ENCODE measurements at regions not wholly inside any gene's neighbourhood (a gene's known extent, or its start where the extent isn't known, plus 50 kb on each side); places are given as distances from the start of the nearest gene placed in this dataset.

DNA sequence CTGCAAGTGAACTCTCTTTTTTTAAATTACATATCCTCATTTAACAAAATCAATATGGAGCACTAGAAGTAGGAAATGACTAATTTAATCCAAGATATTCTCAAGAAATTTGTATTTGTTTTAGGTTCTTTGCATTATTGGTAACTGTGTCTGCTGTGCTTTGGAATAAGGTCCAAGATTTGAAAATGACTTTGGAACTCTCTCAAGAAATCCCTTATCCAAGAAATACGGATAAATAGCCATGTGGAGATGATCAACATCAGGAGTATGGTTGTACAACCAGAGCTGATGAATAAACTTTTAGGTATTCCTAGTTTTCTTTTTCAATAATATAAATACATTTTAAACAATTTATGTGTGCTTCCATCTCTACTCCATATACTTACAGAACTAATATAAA lies 279.9 kb upstream of the SEMA3C start:
- no peak overlapping the region for H3K4me3 ChIP-seq (ENCODE audit: low read depth, low read length)
- DNase-seq (ENCODE audit: low read depth, low spot score) = no peak
- TF ChIP-seq, protein P1, sequence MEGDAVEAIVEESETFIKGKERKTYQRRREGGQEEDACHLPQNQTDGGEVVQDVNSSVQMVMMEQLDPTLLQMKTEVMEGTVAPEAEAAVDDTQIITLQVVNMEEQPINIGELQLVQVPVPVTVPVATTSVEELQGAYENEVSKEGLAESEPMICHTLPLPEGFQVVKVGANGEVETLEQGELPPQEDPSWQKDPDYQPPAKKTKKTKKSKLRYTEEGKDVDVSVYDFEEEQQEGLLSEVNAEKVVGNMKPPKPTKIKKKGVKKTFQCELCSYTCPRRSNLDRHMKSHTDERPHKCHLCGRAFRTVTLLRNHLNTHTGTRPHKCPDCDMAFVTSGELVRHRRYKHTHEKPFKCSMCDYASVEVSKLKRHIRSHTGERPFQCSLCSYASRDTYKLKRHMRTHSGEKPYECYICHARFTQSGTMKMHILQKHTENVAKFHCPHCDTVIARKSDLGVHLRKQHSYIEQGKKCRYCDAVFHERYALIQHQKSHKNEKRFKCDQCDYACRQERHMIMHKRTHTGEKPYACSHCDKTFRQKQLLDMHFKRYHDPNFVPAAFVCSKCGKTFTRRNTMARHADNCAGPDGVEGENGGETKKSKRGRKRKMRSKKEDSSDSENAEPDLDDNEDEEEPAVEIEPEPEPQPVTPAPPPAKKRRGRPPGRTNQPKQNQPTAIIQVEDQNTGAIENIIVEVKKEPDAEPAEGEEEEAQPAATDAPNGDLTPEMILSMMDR (IDR thresholded peaks at IDR 0.05; ENCODE audit: low read depth, low read length) = no peak
- in situ Hi-C loops (cut with HindIII; ENCODE audit: low sequenced_read_pairs) = no loop called here

DNA sequence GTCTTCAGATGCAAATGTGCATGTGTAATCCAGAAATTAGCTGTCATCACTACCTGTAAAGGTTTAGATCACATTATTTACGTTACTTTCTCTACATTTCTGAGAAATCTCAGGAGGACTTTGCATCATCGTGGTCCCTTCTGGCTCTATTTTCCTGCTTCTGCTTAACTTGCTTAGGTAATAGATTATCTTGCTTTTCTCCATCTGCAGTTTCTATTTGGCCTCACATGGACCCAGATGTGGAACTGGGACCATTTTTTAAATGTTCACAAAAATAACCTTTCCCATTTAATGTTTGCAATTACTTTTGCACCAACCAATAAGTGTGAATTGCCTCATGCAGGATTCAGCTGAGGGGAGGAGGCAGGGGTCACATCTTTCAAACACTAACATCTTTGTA lies 278.4 kb upstream of the SEMA3C start:
- TF ChIP-seq, protein P1 (IDR thresholded peaks at IDR 0.05; ENCODE audit: low read depth, low read length) = no peak
- H3K4me3 ChIP-seq (ENCODE audit: low read depth, low read length) = no peak overlapping the region
- no peak for DNase-seq (ENCODE audit: low read depth, low spot score)
- in situ Hi-C loops (cut with HindIII; ENCODE audit: low sequenced_read_pairs) = no loop called here

DNA sequence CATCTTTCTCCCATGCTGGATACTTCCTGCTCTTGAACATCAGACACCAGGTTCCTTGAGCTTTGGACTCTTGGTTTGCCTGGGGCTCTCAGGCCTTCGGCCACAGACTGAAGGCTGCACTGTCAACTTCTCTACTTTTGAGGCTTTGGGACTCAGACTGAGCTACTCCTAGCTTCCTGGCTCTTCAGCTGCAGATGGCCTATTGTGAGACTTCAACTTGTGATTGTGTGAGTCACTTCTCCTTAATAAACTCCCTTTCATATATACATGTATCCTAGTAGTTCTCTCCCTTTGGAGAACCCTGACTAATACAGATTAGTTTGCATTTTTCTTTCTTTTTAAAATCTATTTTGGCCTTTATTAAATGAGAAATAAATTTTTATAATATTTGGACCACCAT lies 276.2 kb upstream of the SEMA3C start:
- no peak for DNase-seq (ENCODE audit: low read depth, low spot score)
- in situ Hi-C loops (cut with HindIII; ENCODE audit: low sequenced_read_pairs) = no loop called here
- H3K4me3 ChIP-seq (ENCODE audit: low read depth, low read length) = no peak overlapping the region
- TF ChIP-seq, protein P1 (IDR thresholded peaks at IDR 0.05; ENCODE audit: low read depth, low read length) = no peak

DNA sequence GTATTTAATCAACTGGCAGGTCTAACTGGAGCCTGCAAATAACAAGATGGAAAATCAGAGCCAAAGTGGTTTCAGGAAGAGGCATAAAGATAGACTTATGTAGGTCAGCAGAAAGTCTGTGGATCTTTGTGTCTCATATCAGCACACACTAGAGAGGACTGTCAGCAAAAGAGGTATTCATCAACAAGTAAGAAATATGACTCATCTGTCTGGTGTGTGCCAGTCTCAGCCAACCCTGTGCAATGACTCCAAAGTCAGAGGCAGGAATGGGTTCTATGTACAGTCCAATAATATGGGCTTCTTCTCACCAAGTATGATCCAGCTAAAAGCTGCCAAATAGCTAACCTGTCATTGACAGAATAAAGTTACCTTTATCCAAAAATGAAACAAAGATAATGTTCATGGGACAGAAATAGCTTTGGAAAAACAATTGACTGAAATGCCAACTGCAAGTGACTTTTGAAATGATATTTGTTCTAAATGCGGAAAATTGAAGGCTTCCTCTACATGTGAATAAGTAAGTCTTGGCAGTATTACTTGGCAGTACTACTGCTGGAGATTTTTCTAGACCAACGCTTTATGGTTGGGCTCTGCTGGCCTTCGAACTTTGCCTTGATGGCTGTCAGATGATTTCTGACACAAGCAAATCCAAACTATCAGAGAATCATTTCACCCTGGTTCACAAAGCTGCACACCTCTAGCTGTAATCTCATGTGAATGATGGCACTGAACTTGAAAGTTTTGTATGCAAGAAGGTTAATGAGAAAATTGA lies 272.3 kb upstream of the SEMA3C start:
- no peak overlapping the region for H3K4me3 ChIP-seq (ENCODE audit: low read depth, low read length)
- in situ Hi-C loops (cut with HindIII; ENCODE audit: low sequenced_read_pairs) = no loop called here
- peak; percentile 28 for DNase-seq (ENCODE audit: low read depth, low spot score)

DNA sequence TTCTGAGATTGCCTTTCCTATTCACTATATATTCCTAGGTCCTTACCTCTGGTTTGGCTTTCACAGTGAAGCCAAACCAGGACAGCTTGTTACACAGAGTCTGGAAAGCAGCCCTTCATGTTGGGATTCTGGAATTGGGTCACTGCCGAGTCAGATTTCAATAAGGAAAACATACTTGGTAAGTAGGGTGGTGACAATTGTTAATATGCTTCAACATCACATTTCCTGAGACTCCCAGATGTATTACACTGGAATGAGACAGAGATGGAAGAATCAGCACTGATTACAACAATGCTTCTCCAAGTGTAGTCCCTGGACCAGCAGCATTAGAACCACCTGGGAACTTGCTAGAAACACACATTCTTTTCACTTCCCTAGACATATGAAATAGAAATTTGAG lies 268.9 kb upstream of the SEMA3C start:
- no peak for DNase-seq (ENCODE audit: low read depth, low spot score)
- in situ Hi-C loops (cut with HindIII; ENCODE audit: low sequenced_read_pairs) = no loop called here
- TF ChIP-seq, protein P1 (IDR thresholded peaks at IDR 0.05; ENCODE audit: low read depth, low read length) = no peak
- no peak overlapping the region for H3K4me3 ChIP-seq (ENCODE audit: low read depth, low read length)

More for the DNA sequence above, 272.3 kb upstream of the SEMA3C start:
- TF ChIP-seq, protein P1 (IDR thresholded peaks at IDR 0.05; ENCODE audit: low read depth, low read length) = no peak

DNA sequence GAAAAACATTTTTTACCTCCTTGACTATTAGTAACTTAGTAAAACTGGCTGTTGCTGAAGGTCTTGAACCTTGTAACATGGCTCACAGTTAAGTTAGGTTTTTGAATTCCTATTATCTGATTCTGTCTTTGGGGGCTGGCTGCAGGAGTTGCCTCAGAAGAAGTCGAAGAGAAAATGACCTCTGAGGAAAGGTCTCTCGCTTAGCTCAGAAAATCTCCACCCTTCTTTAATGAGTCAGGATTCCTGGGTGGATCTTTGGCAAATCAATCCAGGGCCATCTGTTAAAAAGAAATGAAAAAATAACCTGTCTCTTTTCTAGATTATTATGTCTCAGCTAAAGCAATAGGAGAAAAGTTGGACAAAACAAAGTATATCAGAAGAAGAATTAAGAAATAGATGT lies 267.8 kb upstream of the SEMA3C start:
- H3K4me3 ChIP-seq (ENCODE audit: low read depth, low read length) = no peak overlapping the region
- no peak for DNase-seq (ENCODE audit: low read depth, low spot score)
- TF ChIP-seq, protein P1 (IDR thresholded peaks at IDR 0.05; ENCODE audit: low read depth, low read length) = no peak
- in situ Hi-C loops (cut with HindIII; ENCODE audit: low sequenced_read_pairs) = no loop called here

Data from astrocyte of the spinal cord (primary cell).